ENCODE measurements at regions not wholly inside any gene's neighbourhood (a gene's known extent, or its start where the extent isn't known, plus 50 kb on each side); places are given as distances from the start of the nearest gene placed in this dataset.

DNA sequence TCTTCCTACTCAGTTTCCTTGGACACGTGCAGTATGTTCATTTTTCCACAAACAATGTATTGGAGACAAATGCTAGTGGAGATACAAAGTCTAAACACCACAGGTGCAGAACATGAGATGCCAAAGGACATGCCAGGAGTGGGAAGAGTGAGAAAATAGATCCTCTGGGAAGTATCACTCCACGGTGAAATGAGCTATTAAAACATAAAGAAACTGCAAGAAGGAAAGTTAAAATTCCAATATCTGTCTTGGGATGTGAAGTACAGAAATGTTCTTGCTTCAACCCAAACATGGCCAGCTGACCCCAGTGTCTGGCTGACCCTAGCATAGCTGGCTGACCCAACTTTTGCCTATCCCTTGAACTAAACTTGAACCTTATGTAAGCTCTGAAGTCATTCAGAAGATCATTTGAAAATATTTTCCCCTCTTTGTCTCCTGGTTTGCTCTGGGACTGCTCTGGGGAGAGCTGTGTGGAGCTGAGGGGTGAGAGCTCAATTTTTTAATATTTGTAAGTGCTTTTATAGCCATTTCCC, 59.5 kb downstream of the FZD1 start:
- no peaks in the 10 kb centered on the region for H3K9me3 Mint-ChIP-seq
- no peak for DNase-seq
- H3K36me3 Mint-ChIP-seq (ENCODE audit: low read depth) = no peaks in the 10 kb centered on the region
- H3K27me3 Mint-ChIP-seq = no peaks in the 10 kb centered on the region
- H3K4me3 Mint-ChIP-seq = no peak overlapping the region
- ChIA-PET POLR2A (no interaction called here), CTCF (no interaction called here)
- H3K27ac Mint-ChIP-seq = no peak overlapping the region
- H3K4me1 Mint-ChIP-seq = no peaks in the 10 kb centered on the region

DNA sequence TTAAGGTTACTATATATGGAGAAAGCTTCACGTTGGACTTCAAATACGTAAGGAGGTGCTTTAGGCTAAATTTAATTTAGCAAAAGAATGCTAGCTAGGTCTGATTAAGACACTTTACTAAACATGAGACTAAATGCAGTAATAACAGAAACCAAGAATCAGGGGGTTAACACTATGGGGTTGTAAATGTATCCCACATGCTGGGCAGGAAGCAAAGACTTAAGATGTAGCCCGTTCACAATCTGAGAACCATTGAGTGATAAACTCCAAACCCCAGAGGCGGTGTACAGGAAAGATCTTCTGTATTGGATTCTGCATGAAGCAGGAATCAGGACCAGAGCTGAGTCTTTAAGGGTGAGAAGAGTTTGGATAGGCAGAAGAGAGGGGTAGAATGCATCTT, 60.4 kb downstream of the FZD1 start:
- POLR2A ChIA-PET = no interaction called here
- DNase-seq = no peak
- no peaks in the 10 kb centered on the region for H3K27me3 Mint-ChIP-seq
- H3K36me3 Mint-ChIP-seq (ENCODE audit: low read depth) = no peaks in the 10 kb centered on the region
- H3K4me3 Mint-ChIP-seq = no peak overlapping the region
- H3K27ac Mint-ChIP-seq = no peak overlapping the region
- H3K9me3 Mint-ChIP-seq = no peaks in the 10 kb centered on the region
- CTCF ChIA-PET = no interaction called here
- no peaks in the 10 kb centered on the region for H3K4me1 Mint-ChIP-seq

GRCh38 chr7:91325726-91326125, 61.5 kb downstream of the FZD1 start:
- DNase-seq = no peak

GRCh38 chr7:91326516-91327199, 62.4 kb downstream of the FZD1 start:
- no peaks in the 10 kb centered on the region for H3K4me1 Mint-ChIP-seq
- CTCF ChIA-PET = no interaction called here
- POLR2A ChIA-PET = no interaction called here

More at GRCh38 chr7:91325726-91326125, 61.5 kb downstream of the FZD1 start:
- H3K4me3 Mint-ChIP-seq = no peak overlapping the region
- H3K9me3 Mint-ChIP-seq = no peaks in the 10 kb centered on the region
- CTCF ChIA-PET = no interaction called here
- no peak overlapping the region for H3K27ac Mint-ChIP-seq
- H3K4me1 Mint-ChIP-seq = no peaks in the 10 kb centered on the region
- POLR2A ChIA-PET = no interaction called here
- H3K27me3 Mint-ChIP-seq = no peaks in the 10 kb centered on the region
- no peaks in the 10 kb centered on the region for H3K36me3 Mint-ChIP-seq (ENCODE audit: low read depth)

GRCh38 chr7:91327346-91327745, 63.1 kb downstream of the FZD1 start:
- Mint-ChIP-seq H3K4me1 (no peaks in the 10 kb centered on the region), H3K27ac (no peak overlapping the region), H3K9me3 (no peaks in the 10 kb centered on the region), H3K36me3 (ENCODE audit: low read depth) (no peaks in the 10 kb centered on the region), H3K27me3 (no peaks in the 10 kb centered on the region), H3K4me3 (no peak overlapping the region)
- CTCF ChIA-PET = no interaction called here
- no peak for DNase-seq
- POLR2A ChIA-PET = no interaction called here

More at GRCh38 chr7:91326516-91327199, 62.4 kb downstream of the FZD1 start:
- no peak overlapping the region for H3K27ac Mint-ChIP-seq
- H3K36me3 Mint-ChIP-seq (ENCODE audit: low read depth) = no peaks in the 10 kb centered on the region
- H3K27me3 Mint-ChIP-seq = no peaks in the 10 kb centered on the region
- DNase-seq = no peak
- no peaks in the 10 kb centered on the region for H3K9me3 Mint-ChIP-seq
- no peak overlapping the region for H3K4me3 Mint-ChIP-seq

GRCh38 chr7:91329571-91329970, 65.3 kb downstream of the FZD1 start:
- Mint-ChIP-seq H3K4me3 (no peak overlapping the region), H3K27ac (no peak overlapping the region), H3K36me3 (ENCODE audit: low read depth) (no peaks in the 10 kb centered on the region), H3K4me1 (no peaks in the 10 kb centered on the region), H3K27me3 (no peaks in the 10 kb centered on the region), H3K9me3 (no peaks in the 10 kb centered on the region)
- no peak for DNase-seq
- ChIA-PET POLR2A (no interaction called here), CTCF (no interaction called here)

DNA sequence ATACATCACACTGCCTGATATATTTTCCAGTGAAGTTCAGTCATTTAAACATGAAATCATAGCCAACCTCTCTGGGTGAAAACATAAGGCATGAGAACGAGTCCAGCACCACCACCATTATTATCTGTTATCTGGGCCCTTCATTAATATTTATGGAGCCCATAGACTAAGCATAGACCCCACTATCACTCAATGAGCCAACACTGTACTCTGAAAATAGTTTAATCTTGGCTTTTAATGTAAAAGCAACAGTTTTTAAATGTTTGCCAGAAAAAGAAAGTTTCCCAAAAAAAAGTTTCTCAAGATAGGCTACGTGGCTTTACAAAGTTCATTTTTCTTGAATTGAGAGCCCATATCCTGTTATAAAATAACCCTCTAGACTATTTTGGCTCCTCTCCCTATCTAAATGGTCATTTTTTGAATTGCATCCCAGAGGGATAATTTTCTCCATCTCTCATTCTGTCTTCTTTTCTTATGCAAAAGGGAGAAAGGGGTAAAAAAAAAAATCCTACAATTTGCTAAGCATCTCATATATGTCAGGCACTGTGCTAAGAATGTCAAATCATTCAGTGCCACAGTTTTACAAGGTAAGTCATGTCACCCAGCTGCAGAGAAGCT, 66.1 kb downstream of the FZD1 start:
- Mint-ChIP-seq H3K9me3 (no peaks in the 10 kb centered on the region), H3K36me3 (ENCODE audit: low read depth) (no peaks in the 10 kb centered on the region), H3K4me3 (no peak overlapping the region), H3K27ac (no peak overlapping the region), H3K27me3 (no peaks in the 10 kb centered on the region), H3K4me1 (no peaks in the 10 kb centered on the region)
- ChIA-PET POLR2A (no interaction called here), CTCF (no interaction called here)
- no peak for DNase-seq

- Mint-ChIP-seq H3K4me3 (no peak overlapping the region), H3K27ac (no peak overlapping the region), H3K9me3 (no peaks in the 10 kb centered on the region), H3K27me3 (no peaks in the 10 kb centered on the region), H3K36me3 (ENCODE audit: low read depth) (no peaks in the 10 kb centered on the region), H3K4me1 (no peaks in the 10 kb centered on the region)
- ChIA-PET POLR2A (no interaction called here), CTCF (no interaction called here)
- no peak for DNase-seq
These were observed 66.6 kb downstream of the FZD1 start for GRCh38 chr7:91330866-91331265.

DNA sequence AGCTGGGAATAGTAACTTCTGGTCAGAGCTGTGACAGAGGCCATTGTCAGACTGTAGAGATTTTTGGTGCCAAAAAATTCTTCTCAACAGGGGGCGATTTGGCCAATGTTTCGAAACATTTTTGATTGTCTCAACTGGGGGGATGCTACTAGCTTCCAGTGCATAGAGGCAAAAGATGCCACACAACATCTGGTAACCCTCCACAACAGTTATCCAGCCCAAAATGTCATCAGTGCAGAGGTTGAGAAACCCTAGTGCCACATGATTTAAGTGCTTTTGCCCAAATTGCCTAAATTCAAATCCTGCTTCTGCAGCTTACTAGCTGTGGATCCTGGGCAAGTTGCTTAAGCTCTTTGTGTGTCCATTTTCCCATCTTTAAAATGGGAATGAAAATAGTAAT, 71.9 kb downstream of the FZD1 start:
- H3K36me3 Mint-ChIP-seq (ENCODE audit: low read depth) = no peaks in the 10 kb centered on the region
- H3K4me3 Mint-ChIP-seq = no peak overlapping the region

GRCh38 chr7:91338226-91339020, 74.2 kb downstream of the FZD1 start:
- H3K36me3 Mint-ChIP-seq (ENCODE audit: low read depth) = no peaks in the 10 kb centered on the region
- H3K27me3 Mint-ChIP-seq = no peaks in the 10 kb centered on the region
- POLR2A ChIA-PET = no interaction called here
- no peaks in the 10 kb centered on the region for H3K4me1 Mint-ChIP-seq
- no peak overlapping the region for H3K27ac Mint-ChIP-seq
- CTCF ChIA-PET = no interaction called here
- H3K9me3 Mint-ChIP-seq = no peaks in the 10 kb centered on the region
- no peak overlapping the region for H3K4me3 Mint-ChIP-seq
- DNase-seq = no peak

More for the DNA sequence above, 71.9 kb downstream of the FZD1 start:
- POLR2A ChIA-PET = no interaction called here
- Mint-ChIP-seq H3K9me3 (no peaks in the 10 kb centered on the region), H3K27me3 (no peaks in the 10 kb centered on the region), H3K4me1 (no peaks in the 10 kb centered on the region), H3K27ac (no peak overlapping the region)
- no peak for DNase-seq
- CTCF ChIA-PET = no interaction called here

- POLR2A ChIA-PET = no interaction called here
These were observed 78.1 kb downstream of the FZD1 start for GRCh38 chr7:91342346-91342745.

GRCh38 chr7:91343420-91343960, 79.3 kb downstream of the FZD1 start:
- Mint-ChIP-seq H3K36me3 (ENCODE audit: low read depth) (no peaks in the 10 kb centered on the region), H3K4me1 (no peaks in the 10 kb centered on the region), H3K27ac (no peak overlapping the region), H3K9me3 (no peaks in the 10 kb centered on the region), H3K27me3 (no peaks in the 10 kb centered on the region), H3K4me3 (no peak overlapping the region)
- ChIA-PET CTCF (no interaction called here), POLR2A (no interaction called here)
- no peak for DNase-seq

More at GRCh38 chr7:91342346-91342745, 78.1 kb downstream of the FZD1 start:
- no peaks in the 10 kb centered on the region for H3K9me3 Mint-ChIP-seq
- H3K27ac Mint-ChIP-seq = no peak overlapping the region
- no peaks in the 10 kb centered on the region for H3K4me1 Mint-ChIP-seq
- no peaks in the 10 kb centered on the region for H3K36me3 Mint-ChIP-seq (ENCODE audit: low read depth)
- no peaks in the 10 kb centered on the region for H3K27me3 Mint-ChIP-seq
- CTCF ChIA-PET = no interaction called here
- no peak overlapping the region for H3K4me3 Mint-ChIP-seq
- no peak for DNase-seq

- Mint-ChIP-seq H3K27ac (no peak overlapping the region), H3K36me3 (ENCODE audit: low read depth) (no peaks in the 10 kb centered on the region), H3K27me3 (no peaks in the 10 kb centered on the region), H3K9me3 (no peaks in the 10 kb centered on the region), H3K4me1 (no peaks in the 10 kb centered on the region), H3K4me3 (no peak overlapping the region)
- DNase-seq = no peak
- CTCF ChIA-PET = no interaction called here
- POLR2A ChIA-PET = no interaction called here
These were observed 79.9 kb downstream of the FZD1 start for GRCh38 chr7:91343996-91344629.

All from activated CD4-positive, alpha-beta memory T cell treated with anti-CD3 and anti-CD28 coated beads, Interleukin-2, amount 10 ng/mL, durations not matched to agents 7 days and 5 days (primary cell).